A673 (cell line): ENCODE measurements at regions not wholly inside any gene's neighbourhood (a gene's known extent, or its start where the extent isn't known, plus 50 kb on each side); places are given as distances from the start of the nearest gene placed in this dataset.

Experiments used
- BruUV-seq: library from RNA; stranded (reverse); fragments of 400-500 nt; replicated peaks from 2 replicates; lab custom pipeline; 2021; lab: Mats Ljungman, UMichigan
- CTCF ChIA-PET: fragments of 300-600 bp; sonication (Branson Sonifier 250); formaldehyde crosslinking; loops from one replicate; lab custom pipeline; 2022; ENCODE audit warnings: antibody characterized with exemption; lab: Charles Lee
- POLR2A ChIA-PET: fragments of 300-600 bp; sonication (Branson Sonifier 250); formaldehyde crosslinking; loops from one replicate; lab custom pipeline; 2022; ENCODE audit warnings: antibody characterized with exemption; ENCODE audit not compliant: low non-redundant PET; lab: Charles Lee
- DNase-seq: peaks from one replicate; pipeline ENCODE4 v3.0.0-alpha.2; 2015; ENCODE audit warnings: low spot score
- H3K27ac ChIP-seq: fragments of 200-600 bp; sonication (generic); 2 replicates; pipeline ENCODE4 v1.5.1; 2016; ENCODE audit warnings: mixed run types, low read depth, mild to moderate bottlenecking, mixed read lengths, antibody characterized with exemption, low read length; ENCODE audit not compliant: poor library complexity, severe bottlenecking
- H3K27me3 ChIP-seq: fragments of 200-600 bp; sonication (generic); replicated peaks from 2 replicates; pipeline ENCODE4 v1.6.1; 2017; ENCODE audit warnings: mixed run types, low read depth, mild to moderate bottlenecking, mixed read lengths, antibody characterized with exemption, low read length; ENCODE audit not compliant: insufficient read depth, poor library complexity
- H3K36me3 ChIP-seq: fragments of 200-600 bp; sonication (generic); 2 replicates; pipeline ENCODE4 v1.6.1; 2016; ENCODE audit warnings: mixed run types, mild to moderate bottlenecking, mixed read lengths, antibody characterized with exemption, low read length; ENCODE audit not compliant: insufficient read depth, poor library complexity, severe bottlenecking
- H3K4me1 ChIP-seq: fragments of 200-600 bp; sonication (generic); 2 replicates; pipeline ENCODE4 v1.6.1; 2017; ENCODE audit warnings: mixed run types, mild to moderate bottlenecking, mixed read lengths, antibody characterized with exemption, low read length; ENCODE audit not compliant: insufficient read depth, poor library complexity, severe bottlenecking
- H3K4me3 ChIP-seq: fragments of 200-600 bp; sonication (generic); 2 replicates; pipeline ENCODE4 v1.5.1; 2016; ENCODE audit warnings: low read depth, mixed run types, mild to moderate bottlenecking, mixed read lengths, low read length; ENCODE audit not compliant: poor library complexity, severe bottlenecking
- H3K9me3 ChIP-seq: fragments of 200-600 bp; sonication (generic); 2 replicates; pipeline ENCODE4 v1.6.1; 2016; ENCODE audit warnings: mixed run types, low read depth, mild to moderate bottlenecking, mixed read lengths, antibody characterized with exemption, low read length; ENCODE audit not compliant: poor library complexity, severe bottlenecking
- EZH2 ChIP-seq: fragments of 200-600 bp; sonication (generic); IDR thresholded peaks from 2 replicates; pipeline ENCODE4 v1.6.1; 2017; ENCODE audit warnings: borderline replicate concordance, low read depth, mild to moderate bottlenecking, mixed read lengths, antibody characterized with exemption, low read length; ENCODE audit not compliant: poor library complexity, severe bottlenecking
- intact Hi-C: fragments of 100-400 bp; cut with micrococcal nuclease; formaldehyde crosslinking; loops from one replicate; pipeline ENCODE4 v1.10.0; 2022; ENCODE audit not compliant: unreplicated experiment
- TF ChIP-seq, protein P1 (sequence below): fragments of 300-800, 200-600 bp; sonication (generic); conservative IDR thresholded peaks from 2 replicates; pipeline ENCODE4 v1.5.1; 2017; ENCODE audit warnings: low read depth, mild to moderate bottlenecking, antibody characterized with exemption, low read length, moderate library complexity, mixed read lengths

- Histone ChIP-seq H3K27ac (no peak overlapping the region), H3K27me3 (no peaks in the 10 kb centered on the region), H3K4me1 (no peaks in the 10 kb centered on the region), H3K36me3 (no peaks in the 10 kb centered on the region), H3K4me3 (no peak overlapping the region), H3K9me3 (no peaks in the 10 kb centered on the region)
- no peak for DNase-seq
- TF ChIP-seq, protein P1, sequence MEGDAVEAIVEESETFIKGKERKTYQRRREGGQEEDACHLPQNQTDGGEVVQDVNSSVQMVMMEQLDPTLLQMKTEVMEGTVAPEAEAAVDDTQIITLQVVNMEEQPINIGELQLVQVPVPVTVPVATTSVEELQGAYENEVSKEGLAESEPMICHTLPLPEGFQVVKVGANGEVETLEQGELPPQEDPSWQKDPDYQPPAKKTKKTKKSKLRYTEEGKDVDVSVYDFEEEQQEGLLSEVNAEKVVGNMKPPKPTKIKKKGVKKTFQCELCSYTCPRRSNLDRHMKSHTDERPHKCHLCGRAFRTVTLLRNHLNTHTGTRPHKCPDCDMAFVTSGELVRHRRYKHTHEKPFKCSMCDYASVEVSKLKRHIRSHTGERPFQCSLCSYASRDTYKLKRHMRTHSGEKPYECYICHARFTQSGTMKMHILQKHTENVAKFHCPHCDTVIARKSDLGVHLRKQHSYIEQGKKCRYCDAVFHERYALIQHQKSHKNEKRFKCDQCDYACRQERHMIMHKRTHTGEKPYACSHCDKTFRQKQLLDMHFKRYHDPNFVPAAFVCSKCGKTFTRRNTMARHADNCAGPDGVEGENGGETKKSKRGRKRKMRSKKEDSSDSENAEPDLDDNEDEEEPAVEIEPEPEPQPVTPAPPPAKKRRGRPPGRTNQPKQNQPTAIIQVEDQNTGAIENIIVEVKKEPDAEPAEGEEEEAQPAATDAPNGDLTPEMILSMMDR = no peak
- TF ChIP-seq EZH2 = no peak
- POLR2A ChIA-PET = no interaction called here
- CTCF ChIA-PET = no interaction called here
- BruUV-seq = no TSS peak
- intact Hi-C loops = no loop called here
Measured at GRCh38 chr13:38444904-38445303, 95.3 kb downstream of the UFM1 start.

DNA sequence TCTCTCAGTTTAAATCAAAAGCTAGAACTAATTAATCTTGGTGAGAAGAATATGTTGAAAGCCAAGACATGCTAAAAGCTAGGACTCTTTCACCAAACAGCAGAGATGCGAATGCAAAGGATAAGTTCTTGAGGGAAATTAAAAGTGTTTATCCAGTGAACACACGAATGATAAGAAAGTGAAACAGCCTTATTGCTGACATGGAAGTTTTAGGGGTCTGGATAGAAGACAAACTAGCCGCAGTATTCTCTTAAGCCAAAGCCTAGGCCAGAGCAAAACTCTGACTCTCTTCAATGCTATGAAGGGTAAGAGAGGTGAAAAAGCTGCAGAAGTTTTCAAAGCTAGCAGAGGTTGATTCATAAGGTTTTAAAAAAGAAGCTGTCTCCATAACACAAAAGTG is 103.0 kb downstream of the UFM1 start:
- H3K27ac ChIP-seq = no peak overlapping the region
- no peaks in the 10 kb centered on the region for H3K9me3 ChIP-seq
- H3K36me3 ChIP-seq = no peaks in the 10 kb centered on the region
- no TSS peak for BruUV-seq
- DNase-seq = no peak
- no peaks in the 10 kb centered on the region for H3K4me1 ChIP-seq
- TF ChIP-seq, protein P1 = no peak
- intact Hi-C loops = no loop called here
- H3K4me3 ChIP-seq = no peak overlapping the region
- H3K27me3 ChIP-seq = no peaks in the 10 kb centered on the region
- POLR2A ChIA-PET = no interaction called here
- CTCF ChIA-PET = no interaction called here

DNA sequence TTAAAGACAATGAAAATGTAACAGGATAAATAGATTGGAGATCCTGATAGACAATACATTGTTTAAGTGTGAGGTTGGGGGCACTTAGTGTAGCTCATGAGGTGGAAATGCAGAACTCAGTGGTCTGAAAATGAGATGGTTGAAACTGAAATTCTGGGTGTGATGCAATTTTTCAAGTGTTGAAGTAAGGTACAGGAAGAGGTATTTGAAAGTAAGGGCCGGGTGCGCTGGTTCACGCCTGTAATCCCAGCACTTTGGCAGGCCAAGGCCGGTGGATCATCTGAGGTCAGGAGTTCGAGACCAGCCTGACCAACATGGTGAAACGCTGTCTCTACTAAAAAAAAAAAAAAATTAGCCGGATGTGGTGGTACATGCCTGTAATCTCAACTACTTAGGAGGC is 113.0 kb downstream of the UFM1 start:
- POLR2A ChIA-PET = no interaction called here
- no peak overlapping the region for H3K4me3 ChIP-seq
- H3K4me1 ChIP-seq = no peaks in the 10 kb centered on the region
- no peak overlapping the region for H3K27ac ChIP-seq
- H3K36me3 ChIP-seq = no peaks in the 10 kb centered on the region
- CTCF ChIA-PET = no interaction called here
- DNase-seq = no peak
- intact Hi-C loops = no loop called here
- H3K9me3 ChIP-seq = no peaks in the 10 kb centered on the region
- no peak for TF ChIP-seq EZH2
- TF ChIP-seq, protein P1 = no peak
- BruUV-seq = no TSS peak
- no peaks in the 10 kb centered on the region for H3K27me3 ChIP-seq
